ENCODE measurements at regions not wholly inside any gene's neighbourhood (a gene's known extent, or its start where the extent isn't known, plus 50 kb on each side); places are given as distances from the start of the nearest gene placed in this dataset.

- no peak for TF ChIP-seq CTCF (IDR thresholded peaks at IDR 0.05)
- no peak for TF ChIP-seq POLR2A (IDR thresholded peaks at IDR 0.05)
Measured at GRCh38 chr20:51918561-51918960, 116.2 kb upstream of the SALL4 start.

Data from adrenal gland (tissue), 5 donors.